ENCODE measurements at regions not wholly inside any gene's neighbourhood (a gene's known extent, or its start where the extent isn't known, plus 50 kb on each side); places are given as distances from the start of the nearest gene placed in this dataset.
A peak's percentile ranks its signal among the peaks of the same experiment; 100 is the strongest.

- Histone ChIP-seq H3K9me3 (replicated peaks; ENCODE audit: control insufficient read depth, low read depth, low read length) (no peaks in the 10 kb centered on the region), H3K36me3 (ENCODE audit: control insufficient read depth, insufficient read depth, low read length) (no peaks in the 10 kb centered on the region), H3K4me3 (ENCODE audit: low read length) (no peak overlapping the region), H3K27me3 (ENCODE audit: control insufficient read depth, insufficient read depth, low read length) (no peaks in the 10 kb centered on the region), H3K27ac (ENCODE audit: low read length) (no peak overlapping the region), H3K4me1 (ENCODE audit: control insufficient read depth, insufficient read depth, low read length) (no peaks in the 10 kb centered on the region)
- DNase-seq = no peak
- WGBS (ENCODE audit: insufficient coverage) = no CpG with 5 or more reads among the region's 1 CpG
These were observed 1194.3 kb upstream of the CELF2 start for GRCh38 chr10:9823268-9823930.

DNA sequence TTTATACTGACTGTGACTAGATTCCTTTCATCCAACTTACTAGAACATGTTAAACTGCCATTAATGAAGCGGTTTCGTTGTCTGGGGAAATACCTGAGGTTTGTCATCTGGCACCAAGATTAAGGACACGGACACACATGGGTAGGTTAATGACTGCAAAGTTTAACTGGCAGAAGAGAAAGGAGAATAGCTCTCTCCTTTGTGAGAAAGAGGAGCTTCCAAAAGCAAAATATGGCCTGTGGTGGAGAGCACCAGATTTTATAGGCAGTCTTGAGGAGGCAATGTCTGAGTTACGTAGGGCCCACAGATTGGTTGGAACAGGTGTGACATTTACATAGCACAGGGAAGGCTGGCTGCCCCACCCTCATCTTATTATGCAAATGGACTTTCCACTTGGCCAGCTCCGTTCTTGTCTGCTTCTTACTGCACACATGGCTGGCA is 1193.0 kb upstream of the CELF2 start:
- no peak for DNase-seq
- no peaks in the 10 kb centered on the region for H3K36me3 ChIP-seq (ENCODE audit: control insufficient read depth, insufficient read depth, low read length)
- no peaks in the 10 kb centered on the region for H3K27me3 ChIP-seq (ENCODE audit: control insufficient read depth, insufficient read depth, low read length)
- no peak overlapping the region for H3K27ac ChIP-seq (ENCODE audit: low read length)
- WGBS (ENCODE audit: insufficient coverage) = 73% methylated on average over 4 of the region's 5 CpGs
- no peaks in the 10 kb centered on the region for H3K9me3 ChIP-seq (replicated peaks; ENCODE audit: control insufficient read depth, low read depth, low read length)
- no peaks in the 10 kb centered on the region for H3K4me1 ChIP-seq (ENCODE audit: control insufficient read depth, insufficient read depth, low read length)
- no peak overlapping the region for H3K4me3 ChIP-seq (ENCODE audit: low read length)

DNA sequence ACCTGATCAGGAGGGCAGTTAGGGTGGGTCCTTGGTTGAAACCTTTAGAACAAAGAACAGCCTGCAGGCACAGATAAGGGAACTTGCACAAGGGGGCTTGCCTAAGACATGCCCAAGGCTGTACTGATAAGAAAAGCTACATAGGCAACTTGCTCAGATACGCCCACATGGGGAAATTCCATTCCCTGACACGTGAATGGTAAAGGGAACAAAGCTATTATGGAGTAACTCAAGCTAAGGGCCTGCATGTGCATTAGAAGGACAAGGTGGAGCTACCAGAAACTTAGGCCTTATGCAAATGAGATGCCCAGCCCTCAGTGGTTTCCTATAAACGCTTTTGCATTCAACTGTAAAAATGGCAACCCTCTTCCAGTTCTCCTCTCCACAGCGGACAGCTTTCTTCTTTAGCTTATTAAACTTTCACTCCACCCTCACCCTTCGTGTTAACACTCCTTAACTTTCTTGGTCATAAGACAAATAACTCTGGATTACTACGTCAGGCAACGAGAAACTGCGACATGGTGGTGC is 1192.1 kb upstream of the CELF2 start:
- Histone ChIP-seq H3K4me3 (ENCODE audit: low read length) (no peak overlapping the region), H3K9me3 (replicated peaks; ENCODE audit: control insufficient read depth, low read depth, low read length) (no peaks in the 10 kb centered on the region), H3K36me3 (ENCODE audit: control insufficient read depth, insufficient read depth, low read length) (no peaks in the 10 kb centered on the region), H3K4me1 (ENCODE audit: control insufficient read depth, insufficient read depth, low read length) (no peaks in the 10 kb centered on the region), H3K27ac (ENCODE audit: low read length) (no peak overlapping the region), H3K27me3 (ENCODE audit: control insufficient read depth, insufficient read depth, low read length) (no peaks in the 10 kb centered on the region)
- DNase-seq = no peak
- 84% methylated on average over 5 of the region's 8 CpGs for WGBS (ENCODE audit: insufficient coverage)

DNA sequence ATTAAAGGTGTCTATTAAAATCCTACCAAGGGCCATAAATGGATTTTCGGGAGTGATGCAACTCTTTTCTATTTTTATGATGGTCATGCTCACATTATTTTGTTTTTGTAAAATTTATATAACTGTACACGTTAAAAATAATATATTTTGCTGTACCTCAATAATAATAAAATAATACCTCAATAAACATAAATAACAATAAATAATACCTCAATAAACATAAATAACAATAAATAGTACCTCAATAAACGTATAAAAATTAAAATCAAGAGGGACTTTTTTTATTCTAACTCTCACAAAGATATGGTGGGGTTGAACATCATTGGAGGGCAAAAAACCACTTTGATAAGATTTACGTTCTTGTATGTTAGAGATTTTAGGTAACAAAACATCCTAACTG is 1189.6 kb upstream of the CELF2 start:
- no CpG with 5 or more reads among the region's 4 CpGs for WGBS (ENCODE audit: insufficient coverage)
- H3K36me3 ChIP-seq (ENCODE audit: control insufficient read depth, insufficient read depth, low read length) = no peaks in the 10 kb centered on the region
- no peak for DNase-seq
- H3K4me3 ChIP-seq (ENCODE audit: low read length) = no peak overlapping the region
- no peaks in the 10 kb centered on the region for H3K9me3 ChIP-seq (replicated peaks; ENCODE audit: control insufficient read depth, low read depth, low read length)
- no peaks in the 10 kb centered on the region for H3K4me1 ChIP-seq (ENCODE audit: control insufficient read depth, insufficient read depth, low read length)
- H3K27me3 ChIP-seq (ENCODE audit: control insufficient read depth, insufficient read depth, low read length) = no peaks in the 10 kb centered on the region
- H3K27ac ChIP-seq (ENCODE audit: low read length) = no peak overlapping the region

DNA sequence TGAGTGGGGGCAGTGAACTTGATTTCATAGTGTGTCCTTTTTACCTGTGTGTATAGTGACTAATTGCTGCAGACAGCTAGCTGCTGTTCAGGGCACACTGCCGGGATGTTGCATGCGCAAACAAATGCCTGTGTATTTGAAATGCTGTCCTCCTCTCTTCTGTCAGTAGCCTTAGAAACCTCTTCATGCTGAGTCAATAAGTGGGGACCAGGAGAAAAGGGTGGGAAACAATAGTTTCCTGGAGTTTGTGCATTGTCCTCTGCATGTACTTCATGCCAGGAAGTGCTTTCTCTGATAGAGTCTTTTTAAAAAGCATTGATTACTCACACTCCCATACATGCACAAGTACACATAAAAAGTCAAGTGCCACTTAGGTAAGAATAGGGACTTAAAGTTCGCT is 1183.7 kb upstream of the CELF2 start:
- no CpG with 5 or more reads among the region's 3 CpGs for WGBS (ENCODE audit: insufficient coverage)
- Histone ChIP-seq H3K4me3 (ENCODE audit: low read length) (no peak overlapping the region), H3K9me3 (replicated peaks; ENCODE audit: control insufficient read depth, low read depth, low read length) (peaks cover under 1% of the 10 kb centered on the region), H3K36me3 (ENCODE audit: control insufficient read depth, insufficient read depth, low read length) (no peaks in the 10 kb centered on the region), H3K4me1 (ENCODE audit: control insufficient read depth, insufficient read depth, low read length) (no peaks in the 10 kb centered on the region), H3K27me3 (ENCODE audit: control insufficient read depth, insufficient read depth, low read length) (no peaks in the 10 kb centered on the region), H3K27ac (ENCODE audit: low read length) (no peak overlapping the region)
- no peak for DNase-seq

- WGBS (ENCODE audit: insufficient coverage) = no CpG with 5 or more reads among the region's 1 CpG
- no peak overlapping the region for H3K27ac ChIP-seq (ENCODE audit: low read length)
These were observed 1183.2 kb upstream of the CELF2 start for GRCh38 chr10:9834434-9834833.

DNA sequence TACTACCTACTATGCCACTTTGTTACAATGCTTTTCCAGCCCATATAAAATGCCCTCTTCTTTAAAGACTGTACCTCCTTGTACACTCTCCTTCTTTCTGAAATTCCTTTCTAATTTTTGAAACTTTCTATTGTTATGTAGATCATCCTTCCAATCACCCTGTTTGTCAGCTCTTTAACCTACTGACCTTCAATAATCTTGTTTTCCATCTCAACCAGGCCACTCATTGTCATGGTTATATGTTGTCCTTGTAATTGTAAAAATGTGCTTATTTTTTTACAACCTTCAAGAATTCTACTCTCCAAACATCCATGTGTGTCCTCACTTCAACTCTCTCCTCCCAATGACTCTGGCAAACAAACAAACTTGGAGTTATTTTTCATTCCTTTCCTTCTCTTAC is 1172.6 kb upstream of the CELF2 start:
- Histone ChIP-seq H3K27ac (ENCODE audit: low read length) (no peak overlapping the region), H3K27me3 (ENCODE audit: control insufficient read depth, insufficient read depth, low read length) (no peaks in the 10 kb centered on the region)
- DNase-seq = no peak

More at GRCh38 chr10:9834434-9834833, 1183.2 kb upstream of the CELF2 start:
- H3K4me1 ChIP-seq (ENCODE audit: control insufficient read depth, insufficient read depth, low read length) = no peaks in the 10 kb centered on the region
- no peak overlapping the region for H3K4me3 ChIP-seq (ENCODE audit: low read length)
- H3K36me3 ChIP-seq (ENCODE audit: control insufficient read depth, insufficient read depth, low read length) = no peaks in the 10 kb centered on the region
- H3K9me3 ChIP-seq (replicated peaks; ENCODE audit: control insufficient read depth, low read depth, low read length) = peaks cover 4% of the 10 kb centered on the region
- no peaks in the 10 kb centered on the region for H3K27me3 ChIP-seq (ENCODE audit: control insufficient read depth, insufficient read depth, low read length)
- peak; percentile 47 for DNase-seq

GRCh38 chr10:9848278-9848677 is 1169.4 kb upstream of the CELF2 start:
- H3K4me3 ChIP-seq (ENCODE audit: low read length) = no peak overlapping the region
- H3K36me3 ChIP-seq (ENCODE audit: control insufficient read depth, insufficient read depth, low read length) = no peaks in the 10 kb centered on the region

More for the DNA sequence above, 1172.6 kb upstream of the CELF2 start:
- no peaks in the 10 kb centered on the region for H3K36me3 ChIP-seq (ENCODE audit: control insufficient read depth, insufficient read depth, low read length)
- no peaks in the 10 kb centered on the region for H3K4me1 ChIP-seq (ENCODE audit: control insufficient read depth, insufficient read depth, low read length)
- peaks cover 4% of the 10 kb centered on the region for H3K9me3 ChIP-seq (replicated peaks; ENCODE audit: control insufficient read depth, low read depth, low read length)
- H3K4me3 ChIP-seq (ENCODE audit: low read length) = no peak overlapping the region

GRCh38 chr10:9848981-9849380 is 1168.7 kb upstream of the CELF2 start:
- DNase-seq = no peak
- WGBS (ENCODE audit: insufficient coverage) = no CpG with 5 or more reads among the region's 2 CpGs

More at GRCh38 chr10:9848278-9848677, 1169.4 kb upstream of the CELF2 start:
- Histone ChIP-seq H3K27ac (ENCODE audit: low read length) (no peak overlapping the region), H3K27me3 (ENCODE audit: control insufficient read depth, insufficient read depth, low read length) (no peaks in the 10 kb centered on the region), H3K4me1 (ENCODE audit: control insufficient read depth, insufficient read depth, low read length) (no peaks in the 10 kb centered on the region), H3K9me3 (replicated peaks; ENCODE audit: control insufficient read depth, low read depth, low read length) (peaks cover 6% of the 10 kb centered on the region)
- no peak for DNase-seq

DNA sequence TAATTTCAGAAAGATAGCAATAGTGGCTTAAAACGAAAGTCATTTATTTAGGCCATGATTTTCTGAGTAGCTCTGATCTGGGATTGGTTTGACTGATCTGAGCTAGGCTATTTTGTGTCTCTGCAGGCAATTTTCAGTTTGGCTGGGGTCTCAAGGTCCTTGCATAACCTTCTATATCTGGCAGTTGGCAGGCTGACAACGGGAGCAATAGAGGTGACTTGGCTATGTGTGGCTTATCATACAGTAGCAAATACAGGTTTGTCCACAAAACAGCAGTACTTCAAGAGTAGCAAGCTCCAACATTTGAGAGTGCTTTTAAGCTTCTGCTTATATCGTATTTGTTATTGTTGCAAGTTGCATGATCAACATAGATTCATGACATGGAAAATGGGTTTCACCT is 1167.3 kb upstream of the CELF2 start:
- no peak for DNase-seq
- Histone ChIP-seq H3K36me3 (ENCODE audit: control insufficient read depth, insufficient read depth, low read length) (no peaks in the 10 kb centered on the region), H3K4me3 (ENCODE audit: low read length) (no peak overlapping the region), H3K27me3 (ENCODE audit: control insufficient read depth, insufficient read depth, low read length) (no peaks in the 10 kb centered on the region), H3K4me1 (ENCODE audit: control insufficient read depth, insufficient read depth, low read length) (no peaks in the 10 kb centered on the region), H3K27ac (ENCODE audit: low read length) (no peak overlapping the region), H3K9me3 (replicated peaks; ENCODE audit: control insufficient read depth, low read depth, low read length) (peaks cover 3% of the 10 kb centered on the region)
- 100% methylated on average over 2 of the region's 3 CpGs for WGBS (ENCODE audit: insufficient coverage)

More at GRCh38 chr10:9848981-9849380, 1168.7 kb upstream of the CELF2 start:
- Histone ChIP-seq H3K36me3 (ENCODE audit: control insufficient read depth, insufficient read depth, low read length) (no peaks in the 10 kb centered on the region), H3K4me1 (ENCODE audit: control insufficient read depth, insufficient read depth, low read length) (no peaks in the 10 kb centered on the region), H3K27me3 (ENCODE audit: control insufficient read depth, insufficient read depth, low read length) (no peaks in the 10 kb centered on the region), H3K4me3 (ENCODE audit: low read length) (no peak overlapping the region), H3K9me3 (replicated peaks; ENCODE audit: control insufficient read depth, low read depth, low read length) (peaks cover 6% of the 10 kb centered on the region), H3K27ac (ENCODE audit: low read length) (no peak overlapping the region)

DNA sequence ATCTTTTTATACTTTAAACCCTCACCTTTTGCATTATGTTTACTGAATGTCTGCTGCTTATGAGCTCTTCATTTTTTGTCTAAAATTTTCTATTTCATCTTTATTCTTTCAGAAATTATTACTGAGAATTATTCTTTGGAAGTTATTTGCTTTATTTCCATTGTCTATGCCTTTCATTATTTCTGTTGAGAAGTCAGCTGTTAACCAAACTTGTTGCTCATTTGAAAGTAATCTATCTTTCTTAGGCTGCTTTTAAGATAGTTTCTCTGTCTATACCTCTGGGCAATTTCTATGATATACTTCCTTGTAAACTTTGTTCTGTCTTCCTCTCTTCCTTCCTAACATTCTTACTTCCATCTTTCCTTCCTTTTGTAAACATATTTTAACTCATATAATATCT is 1165.9 kb upstream of the CELF2 start:
- no peak for DNase-seq

More for the DNA sequence above, 1165.9 kb upstream of the CELF2 start:
- Histone ChIP-seq H3K36me3 (ENCODE audit: control insufficient read depth, insufficient read depth, low read length) (no peaks in the 10 kb centered on the region), H3K9me3 (replicated peaks; ENCODE audit: control insufficient read depth, low read depth, low read length) (peaks cover 3% of the 10 kb centered on the region), H3K27ac (ENCODE audit: low read length) (no peak overlapping the region), H3K27me3 (ENCODE audit: control insufficient read depth, insufficient read depth, low read length) (no peaks in the 10 kb centered on the region), H3K4me3 (ENCODE audit: low read length) (no peak overlapping the region), H3K4me1 (ENCODE audit: control insufficient read depth, insufficient read depth, low read length) (no peaks in the 10 kb centered on the region)
